HG03378 (cell line): ENCODE measurements at regions not wholly inside any gene's neighbourhood (a gene's known extent, or its start where the extent isn't known, plus 50 kb on each side); places are given as distances from the start of the nearest gene placed in this dataset.
A peak's percentile ranks its signal among the peaks of the same experiment; 100 is the strongest.
"Not testable (repeated sequence)": the region's sequence is repeated elsewhere in the genome, so short reads cannot be mapped to it uniquely, and the experiment has no call there.

ENCODE experiments used
- ATAC-seq: cut with Tn5 transposase; IDR thresholded peaks from one replicate; pipeline ENCODE4 v1.9.1; 2021; ENCODE audit warnings: mild to moderate bottlenecking, moderate library complexity; ENCODE audit not compliant: unreplicated experiment

- no peak for ATAC-seq
These were observed 167.4 kb downstream of the BRD1 start for GRCh38 chr22:49660321-49660720.

GRCh38 chr22:49659924-49660315, 167.8 kb downstream of the BRD1 start:
- ATAC-seq: no peak

GRCh38 chr22:49659281-49659923, 168.3 kb downstream of the BRD1 start:
- no peak for ATAC-seq

GRCh38 chr22:49658902-49659280, 168.8 kb downstream of the BRD1 start:
- ATAC-seq: no peak

GRCh38 chr22:49657974-49658590, 169.6 kb downstream of the BRD1 start:
- ATAC-seq: no peak

GRCh38 chr22:49657275-49657973, 170.2 kb downstream of the BRD1 start:
- ATAC-seq: peak; percentile 60

GRCh38 chr22:49656883-49657274, 170.8 kb downstream of the BRD1 start:
- ATAC-seq: not testable (repeated sequence)

GRCh38 chr22:49656291-49656851, 171.3 kb downstream of the BRD1 start:
- no peak for ATAC-seq

GRCh38 chr22:49655168-49655812, 172.4 kb downstream of the BRD1 start:
- ATAC-seq: no peak

- no peak for ATAC-seq
These were observed 177.1 kb downstream of the BRD1 start for GRCh38 chr22:49650336-49651241.

- no peak for ATAC-seq
These were observed 178.3 kb downstream of the BRD1 start for GRCh38 chr22:49649166-49650068.

GRCh38 chr22:49648053-49648452, 179.6 kb downstream of the BRD1 start:
- ATAC-seq: no peak

- ATAC-seq: no peak
These were observed 180.0 kb downstream of the BRD1 start for GRCh38 chr22:49647627-49648026.

GRCh38 chr22:49646876-49647275, 180.8 kb downstream of the BRD1 start:
- no peak for ATAC-seq

- ATAC-seq: no peak
These were observed 181.7 kb downstream of the BRD1 start for GRCh38 chr22:49645791-49646550.

GRCh38 chr22:49645257-49645656, 182.4 kb downstream of the BRD1 start:
- no peak for ATAC-seq

GRCh38 chr22:49643998-49644397, 183.7 kb downstream of the BRD1 start:
- no peak for ATAC-seq

- no peak for ATAC-seq
These were observed 184.2 kb downstream of the BRD1 start for GRCh38 chr22:49643466-49643865.

- no peak for ATAC-seq
These were observed 184.9 kb downstream of the BRD1 start for GRCh38 chr22:49642741-49643140.
